GM12878 (cell line): ENCODE measurements at regions not wholly inside any gene's neighbourhood (a gene's known extent, or its start where the extent isn't known, plus 50 kb on each side); places are given as distances from the start of the nearest gene placed in this dataset.

ENCODE experiments used
- ATAC-seq: fragments of 200-7000 bp; cut with Tn5 transposase; 3 replicates; pipeline ENCODE4 v1.9.1; 2020; ENCODE audit warnings: mild to moderate bottlenecking, moderate library complexity
- BruUV-seq: library from RNA; stranded (reverse); fragments of 400-500 nt; replicated peaks from 2 replicates; lab custom pipeline; 2021; lab: Mats Ljungman, UMichigan
- CTCF ChIA-PET: fragments of 300-600 bp; sonication (Branson Sonifier 250); formaldehyde crosslinking; extraction: SDS; loops from one replicate; lab custom pipeline; 2021; ENCODE audit warnings: inconsistent platforms; lab: Yijun Ruan, JAX
- POLR2A ChIA-PET: fragments of 350-600 bp; formaldehyde crosslinking; extraction: SDS; loops from one replicate; lab custom pipeline; 2021; ENCODE audit warnings: inconsistent platforms; lab: Charles Lee
- RAD21 ChIA-PET: fragments of 300-600 bp; sonication (Branson Sonifier 250); formaldehyde crosslinking; loops from one replicate; lab custom pipeline; 2023; ENCODE audit warnings: antibody characterized with exemption; ENCODE audit not compliant: unreplicated experiment; lab: Charles Lee
- SMC1A ChIA-PET: fragments of 300-600 bp; sonication (Branson Sonifier 250); formaldehyde crosslinking; loops from one replicate; lab custom pipeline; 2023; ENCODE audit not compliant: unreplicated experiment, uncharacterized antibody; lab: Charles Lee
- DNase-seq: peaks from one replicate; pipeline ENCODE4 v3.0.0-alpha.2; 2011; ENCODE audit warnings: low read depth, low spot score
- FAIRE-seq: peaks from 3 replicates; lab custom pipeline; 2011; peaks lifted over from hg19 to GRCh38; lab: Jason Lieb, UNC
- H2AFZ ChIP-seq: 2 replicates; pipeline ENCODE4 v1.6.0; 2011; ENCODE audit warnings: low read depth, low read length, control low read depth; ENCODE audit not compliant: control insufficient read depth
- H3K27ac ChIP-seq: 2 replicates; pipeline ENCODE4 v1.5.1; 2011; ENCODE audit warnings: control low read depth; ENCODE audit not compliant: control insufficient read depth, insufficient read depth
- H3K27me3 ChIP-seq, 2 experiments: replicated peaks in 1 of 2; 2 replicates each; pipeline versions ENCODE4 v1.6.0 to v1.6.1; 2011; ENCODE audit warnings: low read length in 1 of 2; ENCODE audit not compliant: control insufficient read depth in 2 of 2, insufficient read depth in 2 of 2
- H3K36me3 ChIP-seq, 2 experiments: 2 replicates each; pipeline ENCODE4 v1.5.1; 2011; ENCODE audit warnings: low read length in 1 of 2; ENCODE audit not compliant: control insufficient read depth in 2 of 2, insufficient read depth in 2 of 2
- H3K4me1 ChIP-seq: 2 replicates; pipeline ENCODE4 v1.6.1; 2011; ENCODE audit warnings: mild to moderate bottlenecking, low read length, moderate library complexity, mixed read lengths; ENCODE audit not compliant: control insufficient read depth, insufficient read depth
- H3K4me2 ChIP-seq: 2 replicates; pipeline ENCODE4 v1.6.0; 2011; ENCODE audit warnings: control low read depth; ENCODE audit not compliant: control insufficient read depth, insufficient read depth
- H3K4me3 ChIP-seq: fragments of 200-600 bp; sonication (generic); 2 replicates; pipeline ENCODE4 v1.5.1; 2016
- H3K79me2 ChIP-seq: 2 replicates; pipeline ENCODE4 v1.6.0; 2011; ENCODE audit warnings: low read length; ENCODE audit not compliant: control insufficient read depth, insufficient read depth
- H3K9ac ChIP-seq: 2 replicates; pipeline ENCODE4 v1.8.0; 2011; ENCODE audit warnings: low read length, control low read depth, mixed read lengths; ENCODE audit not compliant: control insufficient read depth, insufficient read depth
- H3K9me3 ChIP-seq: replicated peaks from 3 replicates; pipeline ENCODE4 v1.5.1; 2011; ENCODE audit warnings: mild to moderate bottlenecking, low read length; ENCODE audit not compliant: control insufficient read depth, insufficient read depth
- H4K20me1 ChIP-seq: 2 replicates; pipeline ENCODE4 v1.6.0; 2011; ENCODE audit not compliant: control insufficient read depth, insufficient read depth
- KDM1A ChIP-seq: fragments of 200-600 bp; sonication (generic); IDR thresholded peaks from 2 replicates; pipeline ENCODE4 v1.6.1; 2016; ENCODE audit warnings: borderline replicate concordance
- NR2C1 ChIP-seq: fragments of 450-650 bp; IDR thresholded peaks from 2 replicates; pipeline ENCODE4 v1.6.1; 2017; ENCODE audit warnings: antibody characterized with exemption, mild to moderate bottlenecking, moderate library complexity
- PML ChIP-seq: IDR thresholded peaks from 2 replicates; pipeline ENCODE4 v1.6.1; 2012; ENCODE audit warnings: low read length, inconsistent platforms
- SIX5 ChIP-seq: IDR thresholded peaks from 2 replicates; pipeline ENCODE4 v1.6.1; 2011; ENCODE audit warnings: mild to moderate bottlenecking, low read depth, low read length, moderate library complexity; ENCODE audit not compliant: severe bottlenecking
- ZNF207 ChIP-seq: fragments of 450-650 bp; IDR thresholded peaks from 2 replicates; pipeline ENCODE4 v1.6.1; 2014; ENCODE audit warnings: antibody characterized with exemption, mild to moderate bottlenecking, borderline replicate concordance
- WGBS: methylation state at CpG from one replicate; pipeline ENCODE4 v1.1.6; 2016; ENCODE audit warnings: low lambda C conversion rate; ENCODE audit not compliant: insufficient replicate concordance, insufficient coverage; ENCODE audit errors: missing lambda C conversion rate; 5-methylcytosine and 5-hydroxymethylcytosine counted together
- in situ Hi-C: fragments of 300-500 bp; cut with MboI; formaldehyde crosslinking; loops from 9 replicates; pipeline ENCODE4 v1.14.3; 2018; ENCODE audit warnings: mixed read lengths
- intact Hi-C: fragments of 100-400 bp; cut with micrococcal nuclease; formaldehyde crosslinking; loops from one replicate; pipeline ENCODE4 v1.14.2; 2022; ENCODE audit not compliant: unreplicated experiment
- TF ChIP-seq, protein P1 (sequence below): IDR thresholded peaks from 2 replicates; pipeline ENCODE4 v1.6.1; 2012; ENCODE audit warnings: low read depth, low read length, improper control_type of control experiment

GRCh38 chr15:81485806-81486205 is 111.8 kb upstream of the TMC3 start:
- intact Hi-C loops, result loop anchor here (10.0 kb wide), 1 partner anchor 619 kb away; no protein-coding TSS in a partner anchor
- no peak for FAIRE-seq
- CTCF ChIA-PET, result no interaction called here

More at GRCh38 chr15:81485806-81486205, 111.8 kb upstream of the TMC3 start:
- ATAC-seq (no peak), DNase-seq (no peak)
- POLR2A ChIA-PET, result no interaction called here
- Histone ChIP-seq H3K79me2 (no peaks in the 10 kb centered on the region), H2AFZ (no peak overlapping the region), H3K27me3 (no peaks in the 10 kb centered on the region; a peak in 1 of 4 replicates), H3K36me3 (no peaks in the 10 kb centered on the region), H3K4me3 (no peak overlapping the region), H4K20me1 (no peaks in the 10 kb centered on the region), H3K4me1 (no peaks in the 10 kb centered on the region), H3K27ac (no peak overlapping the region), H3K4me2 (no peak overlapping the region), H3K9ac (no peak overlapping the region), H3K9me3 (no peaks in the 10 kb centered on the region)
- SMC1A ChIA-PET, result interaction anchor here (1.2 kb wide), 1 partner anchor 454 kb away, joined by 3 read pairs; no protein-coding TSS in a partner anchor
- RAD21 ChIA-PET, result no interaction called here
- no TSS peak for BruUV-seq
- in situ Hi-C loops, result no loop called here
- TF ChIP-seq ZNF207 (no peak), PML (no peak), NR2C1 (no peak), SIX5 (no peak), KDM1A (no peak)
- TF ChIP-seq, protein P1, sequence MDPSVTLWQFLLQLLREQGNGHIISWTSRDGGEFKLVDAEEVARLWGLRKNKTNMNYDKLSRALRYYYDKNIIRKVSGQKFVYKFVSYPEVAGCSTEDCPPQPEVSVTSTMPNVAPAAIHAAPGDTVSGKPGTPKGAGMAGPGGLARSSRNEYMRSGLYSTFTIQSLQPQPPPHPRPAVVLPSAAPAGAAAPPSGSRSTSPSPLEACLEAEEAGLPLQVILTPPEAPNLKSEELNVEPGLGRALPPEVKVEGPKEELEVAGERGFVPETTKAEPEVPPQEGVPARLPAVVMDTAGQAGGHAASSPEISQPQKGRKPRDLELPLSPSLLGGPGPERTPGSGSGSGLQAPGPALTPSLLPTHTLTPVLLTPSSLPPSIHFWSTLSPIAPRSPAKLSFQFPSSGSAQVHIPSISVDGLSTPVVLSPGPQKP, result no peak
- WGBS, result 61% methylated on average over 5 of the region's 5 CpGs
